SU-DHL-6 (cell line): ENCODE measurements at regions not wholly inside any gene's neighbourhood (a gene's known extent, or its start where the extent isn't known, plus 50 kb on each side); places are given as distances from the start of the nearest gene placed in this dataset.
"Not testable (repeated sequence)": the region's sequence is repeated elsewhere in the genome, so short reads cannot be mapped to it uniquely, and the experiment has no call there.

ENCODE experiments used
- CTCF ChIP-seq: fragments of 200-600 bp; sonication (generic); IDR thresholded peaks from one replicate; pipeline ENCODE4 v1.5.1; 2017; ENCODE audit warnings: antibody characterized with exemption, mild to moderate bottlenecking, low read length, moderate library complexity; ENCODE audit not compliant: insufficient read depth, poor library complexity, severe bottlenecking
- EZH2phosphoT487 ChIP-seq: fragments of 200-600 bp; sonication (generic), shearing (Covaris generic); conservative IDR thresholded peaks from 2 replicates; pipeline ENCODE4 v1.6.1; 2018; ENCODE audit warnings: mild to moderate bottlenecking, antibody characterized with exemption, low read length, moderate library complexity, mixed read lengths

- not testable (repeated sequence) for TF ChIP-seq CTCF, EZH2phosphoT487
These were observed 177.9 kb downstream of the TJP1 start for GRCh38 chr15:29644361-29644760.
